Inferior parietal cortex (tissue), 1 donor: ENCODE measurements at regions not wholly inside any gene's neighbourhood (a gene's known extent, or its start where the extent isn't known, plus 50 kb on each side); places are given as distances from the start of the nearest gene placed in this dataset.
A peak's percentile ranks its signal among the peaks of the same experiment; 100 is the strongest.

Experiments
- DNase-seq: peaks from one replicate; pipeline ENCODE4 v3.0.0-alpha.2; 2016; ENCODE audit errors: extremely low spot score

- no peak for DNase-seq
Observed at GRCh38 chr2:37471994-37472393, 127.6 kb downstream of the QPCT start.

- no peak for DNase-seq
Observed at GRCh38 chr2:37472959-37473358, 128.5 kb downstream of the QPCT start.

- no peak for DNase-seq
Observed at GRCh38 chr2:37476411-37476810, 132.0 kb downstream of the QPCT start.

DNA sequence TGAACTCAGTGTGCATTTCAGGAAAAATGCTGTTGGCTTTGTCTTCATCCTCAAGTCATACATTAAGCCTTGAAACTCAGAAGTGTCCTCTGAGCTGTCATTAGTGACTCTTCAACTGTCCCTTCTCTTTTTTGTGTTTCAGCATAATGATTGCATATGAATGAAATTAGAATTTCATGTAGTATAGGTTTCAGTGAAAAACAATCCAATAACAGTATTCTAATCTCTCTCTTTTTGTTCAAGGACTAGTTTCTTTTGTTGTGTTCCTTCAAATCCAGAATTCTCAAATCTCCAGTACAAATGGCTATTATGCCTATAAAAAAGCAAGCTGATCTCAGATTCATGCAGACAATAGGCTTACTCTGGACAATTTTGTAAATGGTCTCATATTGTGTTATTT lies 133.5 kb downstream of the QPCT start:
- DNase-seq: no peak

GRCh38 chr2:37481244-37481643 lies 136.8 kb downstream of the QPCT start:
- DNase-seq: no peak

- no peak for DNase-seq
Observed at GRCh38 chr2:37489041-37489456, 144.6 kb downstream of the QPCT start.

- no peak for DNase-seq
Observed at GRCh38 chr2:37489536-37489935, 145.1 kb downstream of the QPCT start.

DNA sequence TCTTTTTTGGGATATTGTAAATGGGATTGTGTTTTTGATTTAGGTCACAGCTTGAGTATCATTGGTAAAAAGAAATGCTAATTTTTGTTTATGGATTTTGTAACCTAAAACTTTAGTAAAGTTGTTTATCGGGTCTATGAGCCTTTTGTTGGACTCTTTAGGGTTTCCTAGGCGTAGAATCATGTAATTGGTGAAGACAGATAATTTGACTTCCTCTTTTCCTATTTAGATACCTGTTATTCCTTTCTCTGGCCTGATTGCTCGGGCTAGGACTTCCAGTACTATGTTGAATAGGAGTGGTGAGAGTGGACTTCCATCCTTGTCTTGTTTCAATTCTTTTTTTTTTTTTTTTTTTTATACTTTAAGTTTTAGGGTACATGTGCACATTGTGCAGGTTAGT lies 149.0 kb downstream of the QPCT start:
- DNase-seq: no peak

DNA sequence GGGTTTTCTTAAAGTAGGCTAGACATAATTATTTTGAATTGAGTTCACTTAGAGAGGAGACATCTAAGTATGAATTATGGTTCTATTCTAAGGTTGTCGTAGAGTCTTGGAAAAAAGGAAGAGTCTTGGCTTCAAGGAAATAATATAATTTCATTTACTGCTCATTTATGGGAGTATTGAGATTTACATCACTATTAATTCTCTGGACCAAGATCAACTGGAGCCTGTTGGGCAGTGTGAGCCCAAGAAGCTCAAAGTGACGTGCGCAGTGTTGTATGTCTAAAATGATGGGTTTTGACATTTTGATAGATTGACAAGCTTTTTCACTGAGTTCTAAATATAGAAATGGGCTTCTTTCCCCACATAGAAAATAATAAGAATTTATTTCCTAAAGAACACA lies 154.7 kb downstream of the QPCT start:
- no peak for DNase-seq

GRCh38 chr2:37500031-37500430 lies 155.6 kb downstream of the QPCT start:
- no peak for DNase-seq

GRCh38 chr2:37501113-37501512 lies 156.7 kb downstream of the QPCT start:
- no peak for DNase-seq

DNA sequence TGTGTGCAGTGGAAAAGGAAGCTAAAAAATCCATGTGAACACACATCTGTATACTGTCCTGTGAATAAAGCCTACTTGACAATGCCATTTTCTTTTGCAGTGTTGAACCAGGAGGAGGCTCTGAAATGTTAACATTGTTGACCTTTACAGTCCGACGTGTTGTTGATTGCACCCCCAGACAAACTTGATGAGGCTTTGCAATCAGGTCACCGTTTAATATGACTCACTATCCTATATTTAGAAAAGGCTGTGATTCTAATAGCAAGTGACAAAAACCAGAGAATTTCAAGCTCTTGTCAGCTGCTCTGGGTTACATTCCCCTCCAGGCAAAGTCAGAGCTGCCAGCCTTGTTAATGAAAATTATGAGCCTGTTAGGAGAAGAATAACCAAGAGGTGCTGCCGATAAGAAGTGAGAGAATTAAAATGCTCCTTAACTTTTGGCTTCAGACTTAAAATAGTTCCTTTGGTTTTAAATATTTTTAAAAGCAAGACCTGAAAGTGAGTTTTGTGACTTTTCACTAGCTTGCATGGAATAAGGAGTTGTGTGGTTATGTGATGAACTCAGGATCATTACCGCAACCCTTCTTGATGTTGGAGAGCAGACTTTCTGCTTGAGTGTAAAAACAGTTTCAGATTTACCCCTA lies 162.1 kb downstream of the QPCT start:
- DNase-seq: no peak

DNA sequence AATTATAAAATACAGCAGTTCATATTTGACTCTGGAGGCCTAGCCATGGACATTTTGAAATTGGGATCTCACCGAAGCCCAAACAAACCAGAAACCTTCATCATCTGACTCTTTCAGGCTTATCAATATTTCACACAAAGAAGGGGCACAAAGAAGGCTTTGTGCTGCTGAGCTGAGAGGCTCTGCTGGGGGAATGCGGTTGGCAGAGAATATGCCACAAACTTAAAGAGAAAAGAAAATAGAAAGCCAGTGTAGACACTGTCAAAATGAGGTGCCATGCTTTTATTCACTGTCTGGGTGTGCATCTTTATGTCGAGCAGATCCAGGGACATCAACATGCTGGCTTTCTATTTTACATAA lies 162.6 kb downstream of the QPCT start:
- no peak for DNase-seq

DNA sequence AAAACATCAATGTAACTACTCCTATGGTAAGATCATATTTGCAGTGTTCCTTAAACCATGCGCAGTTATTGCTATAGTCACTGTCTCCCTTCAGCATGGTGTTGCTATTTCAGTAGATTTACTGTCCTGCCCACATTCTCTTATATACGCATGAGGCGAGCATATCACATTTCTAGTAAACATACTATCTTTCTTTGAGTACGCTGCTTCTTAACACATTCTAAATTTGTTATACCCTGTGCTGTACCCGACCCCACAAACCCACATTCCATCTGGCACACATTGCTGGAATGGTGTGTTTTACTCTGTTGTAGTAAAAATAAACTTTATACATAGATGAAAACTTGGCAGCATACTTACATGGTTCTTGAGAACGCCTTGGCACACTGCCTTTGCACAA lies 163.3 kb downstream of the QPCT start:
- DNase-seq: peak; percentile 36

GRCh38 chr2:37512971-37513370 lies 158.5 kb downstream of the CDC42EP3 start:
- no peak for DNase-seq

GRCh38 chr2:37523814-37524362 lies 147.6 kb downstream of the CDC42EP3 start:
- DNase-seq: no peak

- no peak for DNase-seq
Observed at GRCh38 chr2:37526323-37526722, 145.1 kb downstream of the CDC42EP3 start.

GRCh38 chr2:37526856-37527255 lies 144.6 kb downstream of the CDC42EP3 start:
- DNase-seq: no peak

DNA sequence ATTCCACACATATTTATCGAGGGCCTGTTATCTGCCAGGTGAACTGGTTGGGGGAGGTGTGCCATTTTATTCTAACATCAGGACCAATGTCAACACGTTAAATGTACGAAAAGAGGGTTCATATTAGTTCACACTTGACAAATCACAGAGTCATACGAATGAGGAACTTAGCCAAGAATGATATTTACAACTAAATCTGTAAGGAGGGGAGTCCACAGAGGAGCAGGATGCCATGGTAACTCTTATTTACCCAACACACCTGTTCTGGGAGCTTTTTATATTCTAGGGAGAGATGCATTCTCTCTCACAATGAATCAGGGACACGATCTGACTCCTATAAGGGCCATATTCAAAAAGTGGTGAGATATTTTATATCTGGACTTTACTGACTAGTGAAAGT lies 144.1 kb downstream of the CDC42EP3 start:
- DNase-seq: no peak

- no peak for DNase-seq
Observed at GRCh38 chr2:37529830-37530415, 141.5 kb downstream of the CDC42EP3 start.

- no peak for DNase-seq
Observed at GRCh38 chr2:37532503-37532902, 138.9 kb downstream of the CDC42EP3 start.

DNA sequence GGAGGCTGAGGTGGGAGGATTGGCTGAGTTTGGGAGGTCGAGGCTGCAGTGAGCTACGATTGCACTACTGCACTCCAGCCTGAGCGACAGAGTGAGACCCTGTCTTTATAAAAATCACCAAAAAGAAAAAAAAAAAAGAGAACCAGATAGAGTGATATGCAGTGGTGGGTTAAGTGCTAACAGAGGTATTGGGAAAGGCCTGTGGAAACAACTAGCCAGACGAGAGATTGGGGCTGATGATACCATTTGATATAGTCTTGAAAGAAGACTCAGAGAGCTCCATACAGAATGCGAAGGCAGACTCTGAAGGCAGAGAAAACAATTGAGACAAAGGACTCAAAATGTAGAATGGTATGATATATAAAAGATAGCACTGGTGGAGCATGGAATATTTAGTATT lies 134.1 kb downstream of the CDC42EP3 start:
- no peak for DNase-seq

DNA sequence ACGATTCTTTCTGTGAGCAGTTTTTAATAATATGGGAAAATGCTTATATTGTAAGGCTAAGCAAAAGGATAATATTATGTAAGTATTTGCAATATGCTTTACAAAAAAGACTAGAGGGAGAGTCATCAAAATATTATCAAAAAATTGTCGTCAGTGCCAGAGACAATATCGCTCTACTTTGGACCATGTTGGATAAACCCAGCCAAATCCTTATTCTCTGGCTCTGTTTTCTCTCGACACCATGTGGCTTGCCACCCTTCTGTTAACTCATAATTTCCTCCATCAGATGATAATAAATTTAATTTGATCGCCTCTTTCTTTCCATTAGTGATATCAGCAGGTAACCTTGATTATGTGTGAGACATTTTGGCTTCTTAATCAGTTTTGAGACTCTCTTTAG lies 129.9 kb downstream of the CDC42EP3 start:
- no peak for DNase-seq
